ENCODE measurements at regions not wholly inside any gene's neighbourhood (a gene's known extent, or its start where the extent isn't known, plus 50 kb on each side); places are given as distances from the start of the nearest gene placed in this dataset.

- Histone ChIP-seq H3K4me2 (no peak overlapping the region), H3K9me3 (ENCODE audit: low read depth) (no peaks in the 10 kb centered on the region), H3K79me2 (no peaks in the 10 kb centered on the region), H3K4me1 (ENCODE audit: insufficient read depth) (no peaks in the 10 kb centered on the region), H3K27ac (no peak overlapping the region), H2AFZ (no peak overlapping the region), H3K9me2 (replicated peaks; ENCODE audit: insufficient read depth) (no peaks in the 10 kb centered on the region), H3K4me3 (no peak overlapping the region), H3K27me3 (no peaks in the 10 kb centered on the region), H3K36me3 (replicated peaks; ENCODE audit: insufficient read depth, low read depth) (no peaks in the 10 kb centered on the region), H4K20me1 (ENCODE audit: insufficient read depth, poor library complexity, severe bottlenecking) (no peaks in the 10 kb centered on the region)
- WGBS (ENCODE audit: low lambda C conversion rate, missing lambda C conversion rate), result 74% methylated on average over 2 of the region's 2 CpGs
- TF ChIP-seq EZH2 (IDR thresholded peaks at IDR 0.05; ENCODE audit: borderline replicate concordance) (no peak), EZH2phosphoT487 (IDR thresholded peaks at IDR 0.05; ENCODE audit: low read depth, severe bottlenecking, unreplicated experiment) (no peak)
- TF ChIP-seq, protein P1, sequence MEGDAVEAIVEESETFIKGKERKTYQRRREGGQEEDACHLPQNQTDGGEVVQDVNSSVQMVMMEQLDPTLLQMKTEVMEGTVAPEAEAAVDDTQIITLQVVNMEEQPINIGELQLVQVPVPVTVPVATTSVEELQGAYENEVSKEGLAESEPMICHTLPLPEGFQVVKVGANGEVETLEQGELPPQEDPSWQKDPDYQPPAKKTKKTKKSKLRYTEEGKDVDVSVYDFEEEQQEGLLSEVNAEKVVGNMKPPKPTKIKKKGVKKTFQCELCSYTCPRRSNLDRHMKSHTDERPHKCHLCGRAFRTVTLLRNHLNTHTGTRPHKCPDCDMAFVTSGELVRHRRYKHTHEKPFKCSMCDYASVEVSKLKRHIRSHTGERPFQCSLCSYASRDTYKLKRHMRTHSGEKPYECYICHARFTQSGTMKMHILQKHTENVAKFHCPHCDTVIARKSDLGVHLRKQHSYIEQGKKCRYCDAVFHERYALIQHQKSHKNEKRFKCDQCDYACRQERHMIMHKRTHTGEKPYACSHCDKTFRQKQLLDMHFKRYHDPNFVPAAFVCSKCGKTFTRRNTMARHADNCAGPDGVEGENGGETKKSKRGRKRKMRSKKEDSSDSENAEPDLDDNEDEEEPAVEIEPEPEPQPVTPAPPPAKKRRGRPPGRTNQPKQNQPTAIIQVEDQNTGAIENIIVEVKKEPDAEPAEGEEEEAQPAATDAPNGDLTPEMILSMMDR (IDR thresholded peaks at IDR 0.05; ENCODE audit: poor library complexity), result no peak
- DNase-seq (ENCODE audit: low spot score), result no peak
Measured at GRCh38 chr1:112046630-112047029, 57.2 kb upstream of the KCND3 start.

- Histone ChIP-seq H3K79me2 (no peaks in the 10 kb centered on the region), H3K9me3 (ENCODE audit: low read depth) (no peaks in the 10 kb centered on the region), H4K20me1 (ENCODE audit: insufficient read depth, poor library complexity, severe bottlenecking) (no peaks in the 10 kb centered on the region), H3K4me1 (ENCODE audit: insufficient read depth) (no peaks in the 10 kb centered on the region), H3K4me3 (no peak overlapping the region), H3K27me3 (no peaks in the 10 kb centered on the region), H3K9me2 (replicated peaks; ENCODE audit: insufficient read depth) (no peaks in the 10 kb centered on the region), H3K4me2 (no peak overlapping the region), H3K27ac (no peak overlapping the region), H3K36me3 (replicated peaks; ENCODE audit: insufficient read depth, low read depth) (no peaks in the 10 kb centered on the region), H2AFZ (no peak overlapping the region)
- TF ChIP-seq, protein P1 (IDR thresholded peaks at IDR 0.05; ENCODE audit: poor library complexity), result no peak
- TF ChIP-seq EZH2phosphoT487 (IDR thresholded peaks at IDR 0.05; ENCODE audit: low read depth, severe bottlenecking, unreplicated experiment), result no peak
- TF ChIP-seq EZH2 (IDR thresholded peaks at IDR 0.05; ENCODE audit: borderline replicate concordance), result no peak
- WGBS (ENCODE audit: low lambda C conversion rate, missing lambda C conversion rate), result 93% methylated on average over 1 of the region's 1 CpG
- no peak for DNase-seq (ENCODE audit: low spot score)
Measured at GRCh38 chr1:112048421-112048820, 59.0 kb upstream of the KCND3 start.

DNA sequence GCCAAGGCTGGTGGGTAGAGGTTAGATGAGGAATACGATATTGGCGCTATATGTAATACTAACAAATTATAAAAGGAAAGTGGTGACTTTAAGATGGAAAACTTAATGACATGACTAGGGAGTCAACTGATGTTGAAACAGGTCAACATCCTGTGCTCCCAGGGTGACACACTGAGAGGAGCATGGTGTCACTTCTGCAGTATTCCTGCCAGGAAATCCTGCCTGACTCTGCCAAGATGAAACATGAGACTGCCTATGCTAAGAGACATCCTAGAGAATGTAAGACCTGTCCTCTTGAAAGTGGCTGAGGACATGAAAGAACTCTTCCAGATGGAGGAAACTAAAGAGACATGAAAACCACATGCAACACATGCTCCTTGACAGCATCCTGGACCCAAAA is 65.0 kb upstream of the KCND3 start:
- WGBS (ENCODE audit: low lambda C conversion rate, missing lambda C conversion rate), result 100% methylated on average over 2 of the region's 2 CpGs
- H3K4me1 ChIP-seq (ENCODE audit: insufficient read depth), result no peaks in the 10 kb centered on the region

More for the DNA sequence above, 65.0 kb upstream of the KCND3 start:
- no peaks in the 10 kb centered on the region for H3K79me2 ChIP-seq
- no peak overlapping the region for H2AFZ ChIP-seq
- H3K27me3 ChIP-seq, result no peaks in the 10 kb centered on the region
- H3K9me2 ChIP-seq (replicated peaks; ENCODE audit: insufficient read depth), result no peaks in the 10 kb centered on the region
- DNase-seq (ENCODE audit: low spot score), result no peak
- no peak overlapping the region for H3K4me2 ChIP-seq
- H3K9me3 ChIP-seq (ENCODE audit: low read depth), result no peaks in the 10 kb centered on the region
- H4K20me1 ChIP-seq (ENCODE audit: insufficient read depth, poor library complexity, severe bottlenecking), result no peaks in the 10 kb centered on the region
- no peak overlapping the region for H3K4me3 ChIP-seq
- TF ChIP-seq, protein P1 (IDR thresholded peaks at IDR 0.05; ENCODE audit: poor library complexity), result no peak
- TF ChIP-seq EZH2 (IDR thresholded peaks at IDR 0.05; ENCODE audit: borderline replicate concordance), result no peak
- TF ChIP-seq EZH2phosphoT487 (IDR thresholded peaks at IDR 0.05; ENCODE audit: low read depth, severe bottlenecking, unreplicated experiment), result no peak
- no peak overlapping the region for H3K27ac ChIP-seq
- H3K36me3 ChIP-seq (replicated peaks; ENCODE audit: insufficient read depth, low read depth), result no peaks in the 10 kb centered on the region

Measured in hepatocyte (in vitro differentiated cells).